Neutrophil (primary cell): ENCODE measurements at regions not wholly inside any gene's neighbourhood (a gene's known extent, or its start where the extent isn't known, plus 50 kb on each side); places are given as distances from the start of the nearest gene placed in this dataset.
A peak's percentile ranks its signal among the peaks of the same experiment; 100 is the strongest.

ENCODE experiments used
- H3K27ac ChIP-seq: fragments of 200-600 bp; sonication (generic); 2 replicates; pipeline ENCODE4 v1.5.1; 2016; ENCODE audit warnings: mild to moderate bottlenecking, moderate library complexity
- H3K27me3 ChIP-seq: fragments of 200-600 bp; sonication (generic); 2 replicates; pipeline ENCODE4 v1.6.0; 2016; ENCODE audit warnings: mild to moderate bottlenecking
- H3K36me3 ChIP-seq: fragments of 200-600 bp; sonication (generic); 2 replicates; pipeline ENCODE4 v1.5.1; 2017
- H3K4me1 ChIP-seq, 2 experiments: fragments of 200-600 bp in 1 of 2; sonication (generic) in 1 of 2; 1 replicate in 1 of 2; 2 replicates in 1 of 2; pipeline versions ENCODE4 v1.5.1 to v1.6.1; 2013 to 2016; ENCODE audit warnings: low read depth in 1 of 2, low read length in 1 of 2, mild to moderate bottlenecking in 1 of 2, moderate library complexity in 1 of 2; ENCODE audit not compliant: control insufficient read depth in 1 of 2, insufficient read depth in 1 of 2
- H3K4me3 ChIP-seq, 2 experiments: fragments of 200-600 bp in 1 of 2; sonication (generic) in 1 of 2; 1 replicate in 1 of 2; 2 replicates in 1 of 2; pipeline ENCODE4 v1.5.1; 2013 to 2016; ENCODE audit warnings: low read depth in 1 of 2, low read length in 1 of 2, mild to moderate bottlenecking in 1 of 2, moderate library complexity in 1 of 2
- H3K9me3 ChIP-seq: fragments of 200-600 bp; sonication (generic); 2 replicates; pipeline ENCODE4 v1.5.1; 2016
- CTCF ChIP-seq: fragments of 200-600 bp; sonication (generic); IDR thresholded peaks from 2 replicates; pipeline ENCODE4 v1.5.1; 2016; ENCODE audit warnings: antibody characterized with exemption

DNA sequence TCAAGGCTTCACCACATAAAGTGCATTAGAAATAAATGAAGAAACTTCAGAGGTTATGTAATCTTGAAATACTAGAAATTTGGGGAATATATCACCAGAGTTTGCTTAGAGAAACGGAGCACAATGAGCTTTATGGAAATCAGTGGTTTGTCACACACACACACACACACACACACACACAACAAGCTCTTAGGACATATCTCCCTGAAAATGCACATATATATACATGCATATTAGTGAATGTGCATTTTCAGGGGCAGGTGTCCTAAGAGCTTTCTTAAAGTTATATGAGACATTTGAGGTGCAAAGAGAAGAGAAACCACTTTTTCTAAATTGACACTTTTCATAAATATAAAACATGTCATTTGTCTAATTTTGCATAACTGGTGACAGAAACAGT, 93.7 kb upstream of the CARD18 start:
- H3K4me1 ChIP-seq, result peaks cover 0 to 5% of the 10 kb centered on the region in 2 experiments
- no peak for TF ChIP-seq CTCF
- H3K36me3 ChIP-seq, result no peaks in the 10 kb centered on the region
- H3K27ac ChIP-seq, result no peak overlapping the region
- no peaks in the 10 kb centered on the region for H3K9me3 ChIP-seq
- H3K27me3 ChIP-seq, result no peaks in the 10 kb centered on the region
- H3K4me3 ChIP-seq, result no peak overlapping the region

- no peak for TF ChIP-seq CTCF
- Histone ChIP-seq H3K27me3 (no peaks in the 10 kb centered on the region), H3K9me3 (no peaks in the 10 kb centered on the region), H3K4me3 (no peak overlapping the region), H3K4me1 (peaks cover 6 to 13% of the 10 kb centered on the region in 2 experiments), H3K27ac (no peak overlapping the region), H3K36me3 (no peaks in the 10 kb centered on the region)
Observed at GRCh38 chr11:105232021-105232420, 92.5 kb upstream of the CARD18 start.

- H3K4me3 ChIP-seq, result no peak overlapping the region
- H3K36me3 ChIP-seq, result no peaks in the 10 kb centered on the region
- TF ChIP-seq CTCF, result no peak
- peaks cover 8 to 17% of the 10 kb centered on the region in 2 experiments for H3K4me1 ChIP-seq
- H3K27me3 ChIP-seq, result no peaks in the 10 kb centered on the region
- no peaks in the 10 kb centered on the region for H3K9me3 ChIP-seq
- H3K27ac ChIP-seq, result no peak overlapping the region
Observed at GRCh38 chr11:105230586-105230985, 91.0 kb upstream of the CARD18 start.

DNA sequence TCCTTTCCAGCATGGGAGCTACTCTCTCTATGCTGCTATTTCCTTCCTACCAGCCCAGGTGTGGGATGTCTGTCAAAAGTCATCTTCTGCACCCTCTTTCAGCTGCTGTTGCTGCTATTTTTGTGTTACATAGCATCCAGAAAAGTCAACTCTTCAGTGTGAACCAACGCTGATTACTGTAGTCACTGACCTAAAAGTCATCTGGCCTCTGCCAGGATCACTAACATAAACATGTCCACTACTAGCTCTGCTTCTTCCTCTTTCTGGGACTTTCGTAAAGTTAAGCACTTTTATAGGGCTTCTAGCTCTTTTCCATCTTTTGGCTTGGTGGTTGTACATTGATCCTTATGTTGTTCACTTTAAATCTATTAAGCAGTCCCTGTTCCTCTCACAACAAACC, 90.2 kb upstream of the CARD18 start:
- Histone ChIP-seq H3K27ac (peak overlapping the region; percentile 3), H3K27me3 (no peaks in the 10 kb centered on the region), H3K4me3 (no peak overlapping the region), H3K4me1 (peaks cover 8 to 17% of the 10 kb centered on the region in 2 experiments), H3K9me3 (no peaks in the 10 kb centered on the region), H3K36me3 (no peaks in the 10 kb centered on the region)
- no peak for TF ChIP-seq CTCF

GRCh38 chr11:105229257-105229656, 89.7 kb upstream of the CARD18 start:
- Histone ChIP-seq H3K36me3 (no peaks in the 10 kb centered on the region), H3K4me3 (no peak overlapping the region), H3K4me1 (peaks cover 8 to 17% of the 10 kb centered on the region in 2 experiments), H3K9me3 (no peaks in the 10 kb centered on the region), H3K27me3 (no peaks in the 10 kb centered on the region), H3K27ac (peak overlapping the region; percentile 3)
- no peak for TF ChIP-seq CTCF

GRCh38 chr11:105227363-105227762, 87.8 kb upstream of the CARD18 start:
- no peaks in the 10 kb centered on the region for H3K36me3 ChIP-seq
- no peaks in the 10 kb centered on the region for H3K27me3 ChIP-seq
- no peak overlapping the region for H3K4me3 ChIP-seq
- H3K27ac ChIP-seq, result peak overlapping the region; percentile 20
- TF ChIP-seq CTCF, result no peak
- no peaks in the 10 kb centered on the region for H3K9me3 ChIP-seq
- H3K4me1 ChIP-seq, result peaks cover 8 to 17% of the 10 kb centered on the region in 2 experiments
